Brain pericyte (primary cell): ENCODE measurements at regions not wholly inside any gene's neighbourhood (a gene's known extent, or its start where the extent isn't known, plus 50 kb on each side); places are given as distances from the start of the nearest gene placed in this dataset.

ENCODE experiments used
- DNase-seq: peaks from one replicate; pipeline ENCODE4 v3.0.0-alpha.2; 2012; ENCODE audit warnings: low read depth, low spot score

DNA sequence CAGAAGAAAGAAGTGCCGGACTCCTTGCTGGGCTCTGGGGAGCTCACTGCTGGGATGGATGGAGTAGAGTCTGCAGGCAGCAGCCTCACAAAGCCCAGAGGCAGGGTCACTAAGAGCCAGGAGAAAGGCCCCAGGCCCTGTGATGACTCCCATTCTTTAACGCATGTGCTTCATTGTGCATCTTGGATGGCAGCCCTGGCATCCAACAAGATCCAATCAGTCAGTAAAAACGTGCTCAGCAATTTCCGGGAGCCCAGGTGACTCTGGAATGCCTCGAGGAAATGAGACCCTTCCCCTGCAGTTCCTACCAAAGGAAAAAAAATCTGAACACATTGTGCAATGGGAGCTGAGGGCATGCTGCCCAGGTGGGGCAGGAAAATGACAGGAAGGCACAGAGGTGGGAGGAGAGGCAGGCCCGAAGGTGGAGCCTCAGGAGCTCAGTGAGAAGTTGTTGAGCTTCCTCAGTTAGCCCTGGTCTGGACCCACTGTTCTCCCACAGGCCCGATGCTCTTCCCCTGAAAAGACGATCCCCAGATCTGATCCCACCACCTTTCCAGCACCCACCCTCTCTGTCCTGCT lies 60.7 kb upstream of the TMEM72 start:
- DNase-seq, result no peak

DNA sequence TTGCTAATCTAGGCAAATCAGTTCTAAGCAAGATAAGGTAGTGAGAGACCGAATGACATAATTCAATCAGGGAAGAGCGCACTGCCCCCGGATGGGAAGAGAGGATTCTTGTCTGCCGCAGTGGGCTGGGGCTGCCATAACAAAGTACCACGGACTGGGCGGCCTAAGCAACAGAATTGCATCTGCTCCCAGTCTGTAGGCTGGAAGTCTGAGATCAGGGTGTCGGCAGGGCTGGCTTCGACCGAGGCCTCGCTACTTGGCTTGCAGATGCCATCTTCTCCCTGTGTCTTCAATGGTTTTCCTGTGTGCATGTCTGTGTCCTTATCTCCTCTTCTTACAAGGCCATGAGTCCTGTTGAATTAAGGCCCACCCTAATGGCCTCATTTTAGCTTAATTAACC lies 59.7 kb upstream of the TMEM72 start:
- DNase-seq, result no peak

DNA sequence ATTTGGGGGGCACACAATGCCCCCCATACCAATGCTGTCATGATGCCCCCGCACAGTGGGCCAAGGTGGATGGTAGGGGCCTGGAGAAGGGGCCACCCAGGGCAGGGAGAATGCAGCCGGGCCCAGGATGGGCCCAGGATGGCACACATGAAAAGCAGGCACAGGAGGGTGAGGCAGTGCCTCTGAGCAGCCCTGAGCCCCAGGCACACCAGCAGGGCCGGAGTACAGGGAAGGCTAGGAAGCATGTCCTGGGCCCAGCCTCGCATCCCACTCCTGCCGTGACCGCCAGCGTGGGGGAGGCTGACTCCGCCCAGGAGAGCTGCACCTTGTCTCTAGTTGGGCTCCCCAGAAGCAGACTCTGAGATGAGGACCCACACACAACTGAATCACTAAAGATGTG lies 59.3 kb upstream of the TMEM72 start:
- no peak for DNase-seq

DNA sequence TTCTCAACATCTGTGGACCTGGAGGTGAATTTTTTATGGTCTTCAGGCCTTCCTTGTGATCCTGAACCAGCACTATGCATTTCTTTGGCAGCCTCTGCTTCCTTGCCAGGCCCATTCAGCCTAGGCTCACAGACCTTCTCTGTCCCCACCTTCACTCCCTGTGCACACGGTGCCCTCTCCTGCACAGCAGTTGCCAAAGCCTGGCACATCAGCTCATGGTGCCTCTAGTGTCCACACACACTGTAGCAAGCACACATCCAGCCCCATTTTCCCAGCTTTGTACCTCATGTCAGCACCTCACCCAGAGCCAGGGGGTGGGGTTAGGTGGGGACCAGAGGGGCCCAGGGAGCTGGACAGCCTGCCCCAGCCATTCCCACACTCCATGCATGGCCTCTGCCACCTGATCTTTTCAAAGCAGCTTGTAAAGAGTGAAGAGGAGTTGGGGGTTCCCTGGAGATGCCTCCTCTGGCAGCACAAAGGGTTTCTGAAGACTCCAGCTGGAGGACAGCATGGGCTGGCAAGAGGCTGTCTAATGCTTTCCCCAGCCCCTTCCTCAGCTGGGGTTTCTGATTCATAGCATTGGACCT lies 57.9 kb upstream of the TMEM72 start:
- no peak for DNase-seq

DNA sequence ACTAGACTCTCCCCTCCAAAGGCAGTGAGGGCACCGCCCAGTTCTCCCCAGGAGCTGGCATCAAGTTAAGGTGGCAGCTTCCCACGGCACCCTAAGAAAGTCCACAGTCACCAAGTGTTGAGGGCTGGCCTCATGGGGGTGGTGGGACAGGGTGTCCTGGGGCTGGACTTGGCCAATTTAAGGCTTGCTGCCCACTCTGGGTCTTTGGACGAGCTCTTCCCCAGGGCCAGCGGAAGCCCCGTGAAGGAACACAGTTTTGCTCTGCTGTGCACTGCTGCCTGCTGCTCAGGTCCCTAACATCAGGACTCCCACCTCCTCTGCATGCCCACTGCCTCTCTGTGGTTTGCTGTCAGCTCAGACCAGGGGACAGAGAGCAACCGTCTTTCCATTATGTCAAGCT lies 57.3 kb upstream of the TMEM72 start:
- no peak for DNase-seq

DNA sequence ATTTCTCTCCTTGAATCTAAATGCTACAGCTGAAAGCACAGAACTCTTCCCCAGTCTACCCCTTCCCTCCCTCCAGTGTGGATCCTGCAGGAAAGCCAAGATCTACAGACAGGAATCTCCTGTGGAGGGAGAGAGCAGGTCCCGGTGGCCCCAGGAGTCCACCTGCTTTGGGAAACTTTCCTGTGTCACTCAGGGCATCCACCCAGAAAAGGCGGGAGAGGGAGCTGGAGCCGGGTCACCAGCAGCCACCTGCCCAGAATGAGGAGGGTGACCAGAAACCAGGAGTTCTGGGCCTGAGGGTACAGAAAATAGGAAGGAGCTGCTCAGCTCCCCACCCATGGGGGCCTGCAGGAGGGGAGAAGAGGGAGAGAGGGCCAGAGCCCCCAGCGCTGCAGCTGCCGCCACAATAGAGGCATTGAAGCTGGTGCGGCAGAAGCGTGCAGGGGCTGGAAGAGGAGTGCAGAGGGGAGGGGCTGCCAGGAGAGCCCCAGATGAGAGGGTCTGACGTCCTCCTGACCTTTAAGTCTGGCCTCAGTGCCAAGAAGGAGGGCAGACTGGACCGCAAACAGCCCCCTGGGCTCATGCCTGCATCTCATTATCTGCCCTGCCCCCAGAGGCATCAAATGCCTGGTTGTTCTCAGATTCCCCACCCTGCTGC lies 56.3 kb upstream of the TMEM72 start:
- no peak for DNase-seq

DNA sequence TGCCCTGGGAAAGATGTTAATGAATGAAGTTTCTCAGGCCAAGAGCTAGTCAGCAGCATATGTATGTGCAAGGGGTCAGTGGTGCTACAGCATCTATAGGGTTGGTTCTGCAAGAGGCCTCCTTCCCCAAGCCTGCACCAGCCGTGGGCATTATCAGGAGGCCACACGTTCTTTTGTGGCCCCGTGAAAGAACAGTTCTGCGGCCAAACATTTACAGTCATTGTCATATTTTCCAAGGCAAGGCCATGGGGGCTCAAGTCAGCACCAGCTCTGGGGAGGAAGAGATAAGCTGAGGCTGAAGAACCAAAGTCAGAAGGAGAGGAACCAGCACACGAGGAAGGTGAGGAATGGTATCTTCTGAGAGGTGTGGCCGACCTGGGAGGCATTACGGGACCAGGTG lies 54.4 kb upstream of the TMEM72 start:
- DNase-seq, result no peak

DNA sequence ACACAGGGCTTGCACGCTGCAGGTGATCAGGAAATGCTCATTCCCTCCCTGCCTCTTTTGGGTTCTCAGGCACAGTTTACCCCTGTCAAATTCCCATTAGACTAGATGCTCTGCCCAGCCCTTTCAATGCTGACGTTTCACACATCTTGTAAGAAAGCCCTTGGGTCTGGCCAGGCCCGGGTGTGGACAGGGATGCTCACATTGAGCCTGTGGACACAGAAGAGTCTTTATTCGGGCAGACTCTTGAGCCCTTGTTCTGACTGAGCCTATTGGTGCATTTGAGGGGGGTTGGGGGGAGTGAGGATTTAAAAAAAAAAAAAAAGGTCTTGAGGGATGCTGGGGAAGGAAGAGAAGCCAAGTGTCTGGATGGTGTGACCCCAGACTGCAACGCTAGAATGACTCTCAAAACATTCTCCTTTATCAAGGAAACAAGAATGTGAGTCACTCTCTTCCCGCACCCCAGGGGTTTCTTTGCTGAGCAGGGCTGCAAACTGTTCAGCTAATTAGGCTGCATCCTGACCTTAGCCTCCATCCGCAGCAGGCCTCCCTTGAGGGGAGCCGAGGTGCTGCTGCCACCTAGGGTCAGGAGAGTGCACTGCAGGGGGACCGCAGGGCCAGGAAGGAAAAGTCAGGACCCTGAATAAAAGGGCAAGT lies 53.6 kb upstream of the TMEM72 start:
- DNase-seq, result peak; percentile 92

DNA sequence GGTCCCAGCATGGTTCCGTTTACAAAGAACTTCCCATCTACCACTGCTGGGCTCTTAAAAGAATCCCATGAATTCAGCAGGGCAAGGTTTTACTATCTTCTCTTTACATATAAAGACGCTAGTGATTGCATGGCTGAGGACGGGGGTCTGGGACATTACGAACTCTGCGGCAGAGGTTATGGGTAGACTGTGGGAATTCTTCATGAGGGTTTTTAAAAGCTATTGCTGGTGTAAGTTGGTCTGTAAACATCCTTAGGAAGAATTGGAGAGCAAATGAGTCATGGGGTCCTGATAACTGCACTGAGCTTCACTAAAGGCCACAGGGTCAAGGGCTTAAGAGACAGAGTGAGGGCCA lies 53.1 kb upstream of the TMEM72 start:
- DNase-seq, result no peak

DNA sequence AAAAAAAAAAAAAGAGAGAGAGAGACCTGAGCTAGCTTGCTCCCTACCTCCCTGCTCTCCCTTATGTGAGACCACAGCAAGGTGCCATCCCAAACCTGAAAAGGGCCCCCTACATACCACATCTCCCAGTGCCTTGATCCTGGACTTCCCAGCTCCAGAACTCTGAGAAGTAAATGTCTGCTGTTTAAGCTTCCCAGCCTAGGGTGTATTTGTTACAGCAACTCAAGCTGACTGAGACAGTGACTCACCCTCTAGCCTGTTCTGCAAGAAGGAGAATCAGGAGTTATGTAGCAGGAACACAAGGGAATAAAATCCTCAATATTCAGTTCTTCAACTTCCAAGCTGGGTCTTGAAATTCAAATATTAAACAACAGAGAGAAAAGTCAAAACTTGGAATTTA lies 52.1 kb upstream of the TMEM72 start:
- DNase-seq, result no peak

DNA sequence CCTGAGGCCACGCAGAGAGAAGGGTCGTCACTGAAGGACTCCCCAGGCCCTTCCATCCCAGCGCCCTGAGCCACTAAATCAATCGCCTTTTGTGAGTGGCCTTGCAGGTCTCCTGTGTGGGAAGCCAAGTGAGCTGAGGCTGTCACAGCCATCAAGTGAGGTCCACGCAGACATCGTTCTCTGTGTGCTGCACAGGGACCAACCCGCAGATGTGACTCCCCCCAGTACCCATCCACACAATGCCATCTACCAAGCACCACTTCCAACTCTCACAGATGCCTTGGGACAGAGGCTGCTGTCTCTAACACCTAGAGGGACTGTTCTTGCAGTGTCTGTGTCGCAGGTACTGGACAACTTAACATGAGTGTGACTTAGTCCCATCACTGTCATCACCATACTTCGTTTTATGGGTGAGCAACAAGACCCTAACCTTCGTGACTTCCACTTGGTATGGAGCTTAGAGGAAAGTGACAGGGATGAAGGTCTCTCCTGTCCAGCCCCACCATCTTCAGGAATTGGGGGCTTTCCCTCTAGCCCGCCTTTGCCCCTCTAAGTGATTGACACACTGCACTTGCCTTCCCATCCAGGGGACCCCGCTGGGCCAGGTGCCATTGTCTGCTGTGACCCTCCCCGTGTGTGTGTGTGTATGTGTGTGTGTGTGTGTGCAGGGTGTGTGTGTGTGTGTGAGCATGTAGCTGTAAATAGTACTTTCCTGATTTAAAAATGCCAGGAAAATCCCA lies 51.4 kb upstream of the TMEM72 start:
- no peak for DNase-seq

DNA sequence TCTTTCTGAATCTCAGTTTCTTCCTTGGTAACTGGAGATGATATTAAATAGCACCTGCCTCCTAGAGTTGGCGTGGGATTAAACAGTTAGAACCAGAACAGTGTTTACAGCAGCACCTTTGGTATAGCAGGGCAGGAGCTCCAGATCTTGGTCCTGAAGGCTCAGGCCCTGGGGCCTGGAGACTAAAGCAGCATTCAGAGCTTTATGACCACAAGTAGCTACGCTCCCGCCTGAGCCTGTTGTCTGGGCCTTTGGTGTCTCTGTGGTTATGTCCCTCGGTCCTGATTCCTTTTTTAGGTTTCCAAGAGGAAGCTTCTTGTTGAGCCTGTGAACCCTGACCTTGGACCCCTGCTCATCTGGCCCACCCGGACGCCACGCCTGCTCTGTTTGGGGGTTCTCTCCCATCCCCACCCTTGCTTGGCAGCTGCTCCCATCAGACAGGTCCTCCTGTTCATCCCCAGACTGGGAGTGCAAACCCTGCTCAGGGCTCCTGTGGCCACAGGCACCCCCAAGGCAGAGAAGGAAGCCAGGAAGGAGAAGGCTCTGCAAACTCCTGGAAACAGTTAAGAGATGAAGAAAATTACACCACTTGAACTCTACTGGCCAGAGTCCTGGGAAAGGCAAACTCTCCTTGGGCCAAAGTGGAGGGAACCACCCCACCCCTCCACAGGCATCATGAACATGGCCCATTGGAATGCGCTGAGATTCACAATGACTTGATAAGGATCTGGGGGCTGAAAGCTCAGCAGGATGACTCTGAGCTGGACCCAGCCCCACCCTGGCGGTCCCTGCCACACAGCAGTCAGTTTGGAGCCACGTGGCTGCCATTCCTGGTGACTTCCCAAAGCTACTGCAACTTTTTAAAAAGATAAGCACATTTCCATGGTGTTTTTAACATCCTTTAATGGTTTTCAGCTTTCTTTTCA lies 50.1 kb upstream of the TMEM72 start:
- no peak for DNase-seq
